ENCODE measurements at regions not wholly inside any gene's neighbourhood (a gene's known extent, or its start where the extent isn't known, plus 50 kb on each side); places are given as distances from the start of the nearest gene placed in this dataset.

DNA sequence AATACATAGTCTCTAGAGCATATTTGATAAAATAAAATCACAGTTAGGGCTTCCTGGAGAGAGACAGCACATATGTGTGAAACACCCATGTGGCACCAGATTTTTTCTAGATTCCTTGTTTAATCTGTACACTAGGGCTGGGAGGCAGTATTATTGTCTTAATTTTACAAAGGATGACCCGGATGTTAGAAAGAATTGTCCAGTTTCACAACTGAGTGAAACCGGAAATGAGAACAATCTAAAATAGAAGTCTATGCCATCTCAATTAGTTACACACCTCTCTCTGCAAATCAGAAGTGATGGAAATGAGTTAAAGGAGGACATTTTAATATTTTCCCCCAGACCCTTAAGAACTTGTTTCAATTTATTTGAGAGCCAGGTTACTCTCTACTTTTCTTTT is 463.7 kb upstream of the DSEL start:
- DNase-seq (ENCODE audit: low read depth, low spot score): no peak

DNA sequence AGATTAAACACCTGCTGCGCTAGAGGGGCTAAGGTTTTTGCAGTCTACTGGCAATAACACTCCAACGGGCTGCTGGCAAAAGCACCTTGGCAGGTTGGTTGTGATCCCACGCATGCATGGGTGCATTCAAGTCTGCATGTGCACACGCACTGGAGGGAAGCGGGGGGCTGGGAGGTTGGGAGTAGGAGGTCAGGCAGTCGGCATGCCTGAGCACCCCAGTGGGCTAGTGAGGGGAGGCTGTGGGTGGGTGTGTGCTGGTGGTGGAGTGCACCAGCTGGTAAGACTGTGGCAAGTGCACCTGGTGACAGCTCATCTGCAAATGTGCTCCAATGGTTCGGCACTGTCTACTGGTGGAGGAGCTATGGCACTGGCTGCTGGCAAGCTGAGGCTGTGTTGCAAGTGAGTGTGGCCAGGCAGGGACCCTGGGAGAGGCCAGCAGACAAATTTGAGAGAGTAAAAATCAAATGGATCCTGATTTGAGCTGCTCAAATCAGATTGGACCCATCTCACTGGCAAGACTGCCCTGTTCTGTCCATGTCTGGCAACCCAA is 460.6 kb upstream of the DSEL start:
- DNase-seq (ENCODE audit: low read depth, low spot score): no peak

DNA sequence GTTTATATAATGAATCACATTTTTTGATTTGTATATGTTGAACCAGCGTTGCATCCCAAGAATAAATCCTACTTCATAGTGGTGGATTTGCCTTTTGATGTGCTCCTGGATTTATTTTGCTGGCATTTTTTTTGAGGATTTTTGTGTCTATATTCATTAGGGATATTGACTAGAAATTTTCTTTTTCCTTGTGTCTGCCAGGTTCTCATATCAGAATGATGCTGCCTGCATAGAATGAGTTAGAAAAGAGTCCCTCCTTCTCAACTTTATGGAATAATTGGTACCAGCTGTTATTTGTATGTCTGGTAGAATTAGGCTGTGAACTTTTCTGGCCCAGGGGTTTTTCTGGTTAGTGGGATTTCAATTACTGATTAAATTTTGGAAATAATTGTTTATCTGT is 457.4 kb upstream of the DSEL start:
- no peak for DNase-seq (ENCODE audit: low read depth, low spot score)

DNA sequence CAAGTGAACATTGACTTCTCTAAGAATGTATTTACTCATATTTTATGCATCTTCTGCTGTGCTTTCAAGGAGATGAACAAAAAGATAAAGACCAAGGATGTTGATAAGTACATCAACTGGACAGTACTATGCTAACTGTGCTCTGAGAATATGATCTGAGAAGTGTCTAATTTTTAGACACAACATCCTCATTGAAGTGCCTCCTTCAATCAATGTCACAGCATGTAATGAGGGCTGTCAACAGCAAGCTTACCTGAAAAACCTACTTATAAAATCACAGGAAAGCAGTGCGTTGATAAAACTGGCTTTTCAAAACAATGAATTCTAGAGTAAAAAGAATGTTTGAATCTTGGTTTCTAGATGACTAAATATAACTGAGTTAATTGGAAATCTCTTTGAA is 452.9 kb upstream of the DSEL start:
- no peak for DNase-seq (ENCODE audit: low read depth, low spot score)

DNA sequence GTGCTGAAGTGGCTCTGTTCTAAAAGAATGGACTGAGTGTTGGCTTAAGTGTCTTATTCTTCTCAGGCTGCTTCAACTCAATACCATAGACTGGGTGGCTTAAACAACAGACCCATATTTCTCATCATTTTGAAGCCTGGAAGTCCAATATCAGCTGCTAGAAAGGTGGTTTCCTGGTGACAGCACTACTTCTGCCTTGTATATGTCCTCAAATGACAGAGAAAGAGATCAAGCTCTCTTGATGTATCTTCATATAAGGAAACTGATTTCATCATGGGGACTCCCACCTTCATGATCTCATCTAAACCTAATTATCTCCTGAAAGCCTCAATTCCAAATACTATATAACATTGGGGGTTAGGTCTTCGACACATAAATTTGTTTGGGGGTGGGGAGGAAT is 449.7 kb upstream of the DSEL start:
- no peak for DNase-seq (ENCODE audit: low read depth, low spot score)

DNA sequence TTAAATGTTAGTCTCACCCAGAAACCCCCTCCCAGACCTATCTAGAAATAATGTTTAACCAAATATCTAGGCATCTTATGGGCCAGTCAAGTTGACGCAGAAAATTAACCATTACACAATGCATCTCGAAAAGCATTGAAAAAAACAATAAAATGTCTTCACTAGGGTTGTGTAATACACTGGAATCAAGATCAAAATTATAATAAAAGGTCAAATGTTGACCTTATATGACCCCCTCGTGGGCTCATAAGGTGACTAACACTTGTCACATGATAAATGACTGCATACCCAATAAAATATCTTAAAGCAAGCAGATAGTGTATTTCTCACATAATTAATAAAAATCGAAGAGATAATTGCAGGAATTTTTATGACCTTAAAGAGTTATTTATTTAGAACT is 447.9 kb upstream of the DSEL start:
- DNase-seq (ENCODE audit: low read depth, low spot score): no peak

DNA sequence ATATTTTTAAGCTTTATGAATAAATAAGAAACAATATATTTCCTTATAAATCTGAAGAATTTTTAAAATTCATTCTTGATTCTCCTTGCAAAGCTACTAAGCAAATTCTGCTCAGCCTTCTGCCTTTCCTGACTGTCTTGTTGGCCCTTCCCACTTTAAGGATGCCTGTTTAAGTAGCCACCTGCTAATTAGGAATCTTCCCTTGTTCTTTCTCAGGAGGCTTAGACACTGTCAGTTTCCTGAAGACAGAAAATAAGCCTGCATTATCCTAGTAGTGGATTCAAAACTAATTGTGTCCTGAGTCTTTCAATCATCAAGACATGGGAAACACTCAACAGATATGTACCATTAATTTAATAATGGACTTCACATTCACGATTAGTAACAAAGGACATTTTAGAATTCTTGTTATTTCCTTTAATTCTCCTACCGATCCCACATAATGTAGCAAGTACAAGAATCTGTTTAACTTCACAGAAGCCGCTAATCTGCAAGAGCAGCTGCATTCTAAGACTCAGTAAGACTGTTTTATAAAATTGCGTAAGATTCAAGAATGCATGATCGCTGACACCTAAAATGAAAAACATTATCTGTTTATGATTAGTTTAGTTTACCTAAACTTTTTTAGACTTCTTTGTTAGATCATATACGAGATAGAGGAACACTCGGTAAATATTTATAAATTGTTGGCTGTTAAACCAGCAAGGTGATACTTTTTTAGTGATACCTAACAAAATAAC is 445.4 kb upstream of the DSEL start:
- DNase-seq (ENCODE audit: low read depth, low spot score): no peak

DNA sequence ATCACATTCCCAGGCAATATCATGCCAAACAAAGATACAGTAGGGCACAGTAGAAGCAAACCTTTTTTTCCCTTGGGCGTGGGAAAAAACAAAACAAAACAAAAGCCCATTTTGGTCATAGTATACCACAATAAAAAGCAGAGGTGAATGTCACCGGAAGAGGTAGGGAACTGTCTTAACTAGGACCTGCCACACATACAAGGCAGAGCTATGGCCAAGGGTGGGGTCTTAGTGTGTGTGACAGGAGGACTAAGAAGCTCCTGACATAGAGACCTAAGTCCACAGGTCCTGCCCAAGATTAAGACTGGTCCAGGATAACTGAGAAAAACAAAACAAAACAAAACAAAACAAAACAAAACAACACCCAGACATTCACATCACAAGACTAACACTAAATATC is 441.2 kb upstream of the DSEL start:
- no peak for DNase-seq (ENCODE audit: low read depth, low spot score)

DNA sequence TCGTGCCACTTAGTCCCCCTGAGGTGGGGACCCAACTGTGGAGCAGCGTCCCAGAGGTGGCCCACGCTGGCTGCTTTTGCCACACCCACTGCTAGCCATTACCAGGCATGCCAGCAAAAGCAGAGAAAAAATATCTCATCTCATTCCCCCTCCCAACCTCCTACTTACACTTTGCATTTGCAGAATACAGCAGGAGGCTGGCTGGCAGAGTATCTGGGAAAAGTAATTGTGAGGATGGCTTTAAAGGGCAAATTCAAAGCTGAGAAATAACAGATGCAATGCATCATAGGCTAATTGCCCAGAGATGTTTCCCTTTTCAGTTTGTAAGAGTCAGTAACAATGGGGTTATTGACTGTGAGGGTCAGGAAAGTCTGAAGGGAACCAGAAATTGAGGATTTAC is 438.1 kb upstream of the DSEL start:
- no peak for DNase-seq (ENCODE audit: low read depth, low spot score)

DNA sequence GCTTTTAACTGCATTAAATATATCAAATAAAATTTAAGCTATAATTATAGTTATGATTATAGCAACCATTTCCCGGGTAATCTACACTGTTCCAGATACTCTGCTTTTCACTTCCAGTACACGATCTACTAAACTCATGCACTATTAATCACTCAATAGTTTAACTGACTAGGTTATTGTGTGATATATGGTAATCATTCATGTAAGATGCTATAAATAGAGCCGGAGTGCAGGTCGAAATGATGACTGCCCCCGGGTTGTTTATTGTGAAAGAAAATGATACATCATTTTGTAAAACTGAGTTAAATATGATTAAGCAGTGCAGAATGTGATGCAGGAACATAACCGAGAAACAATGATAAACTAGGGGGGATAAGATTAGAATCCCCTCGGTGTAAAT is 434.6 kb upstream of the DSEL start:
- no peak for DNase-seq (ENCODE audit: low read depth, low spot score)

DNA sequence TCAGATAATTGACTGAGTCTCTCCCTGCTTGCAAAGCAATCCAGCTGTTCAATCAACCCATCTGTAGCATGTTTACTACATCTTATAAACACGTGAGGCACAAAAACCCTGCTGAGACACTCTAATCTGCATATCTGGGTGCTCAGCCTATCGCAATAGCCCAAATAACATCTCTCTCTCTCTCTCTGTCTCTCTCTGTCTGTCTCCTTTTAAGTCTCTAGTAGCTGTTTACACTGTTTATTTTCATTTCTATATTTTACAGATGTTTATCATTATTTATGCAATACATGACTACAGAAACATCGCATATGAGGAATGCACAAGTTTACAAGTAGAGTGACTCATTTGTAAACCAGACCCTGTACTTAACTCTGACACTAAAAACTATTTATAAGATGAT is 422.1 kb upstream of the DSEL start:
- no peak for DNase-seq (ENCODE audit: low read depth, low spot score)

DNA sequence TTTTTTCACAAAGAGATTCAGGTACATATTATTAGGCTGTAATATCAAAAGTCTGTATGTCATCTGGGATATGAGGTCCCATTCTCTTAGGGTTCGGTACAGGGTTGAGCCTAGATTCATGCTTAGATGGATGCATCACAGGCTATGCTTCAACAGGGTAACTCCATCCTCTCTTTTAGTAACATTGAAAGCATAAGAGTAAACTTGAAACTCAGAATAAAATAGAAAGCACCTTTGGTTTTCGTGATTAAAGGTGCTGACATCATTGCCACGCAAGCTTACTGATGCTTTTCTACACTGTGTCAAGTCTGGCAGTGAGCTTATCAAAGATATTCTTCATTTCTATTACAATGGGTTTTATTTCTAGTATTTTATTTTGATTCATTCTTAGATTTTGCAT is 419.1 kb upstream of the DSEL start:
- no peak for DNase-seq (ENCODE audit: low read depth, low spot score)

DNA sequence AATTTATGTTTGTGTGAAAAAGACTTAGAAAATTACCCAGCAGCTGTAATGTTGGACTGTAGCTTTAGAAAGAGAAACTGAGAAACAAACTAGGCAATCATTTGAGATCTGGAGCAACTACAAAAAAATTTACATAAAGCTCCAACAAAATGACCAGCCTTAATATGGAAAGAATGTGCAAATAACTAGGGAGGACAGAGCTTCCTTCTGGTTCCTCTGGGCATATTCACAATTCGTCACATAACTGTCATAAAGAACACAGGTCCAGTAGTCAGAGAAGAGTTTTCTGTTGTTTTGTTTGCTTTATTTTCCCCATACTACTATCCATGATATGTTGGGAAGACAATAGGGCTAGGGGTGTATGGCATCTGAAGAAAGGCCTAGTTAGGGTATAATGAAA is 416.8 kb upstream of the DSEL start:
- DNase-seq (ENCODE audit: low read depth, low spot score): no peak

DNA sequence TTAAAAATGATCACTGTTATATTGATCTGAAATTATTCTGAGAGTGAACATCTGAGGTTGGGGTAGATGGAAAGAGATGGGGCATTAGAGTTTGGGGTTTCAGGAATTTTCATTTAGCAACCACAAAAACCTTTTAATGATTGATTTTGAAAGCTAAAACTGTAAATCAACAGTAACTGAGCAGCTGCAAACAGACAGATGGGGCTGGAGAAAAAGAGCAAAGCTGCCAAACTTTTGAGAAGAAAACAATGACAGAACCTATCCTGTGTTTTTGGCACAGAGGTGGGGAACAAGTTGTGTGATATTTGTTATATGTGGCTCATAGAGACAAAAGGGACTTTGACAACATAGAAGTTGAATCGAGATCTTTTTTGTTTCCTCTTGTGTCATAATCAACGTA is 415.8 kb upstream of the DSEL start:
- DNase-seq (ENCODE audit: low read depth, low spot score): no peak

DNA sequence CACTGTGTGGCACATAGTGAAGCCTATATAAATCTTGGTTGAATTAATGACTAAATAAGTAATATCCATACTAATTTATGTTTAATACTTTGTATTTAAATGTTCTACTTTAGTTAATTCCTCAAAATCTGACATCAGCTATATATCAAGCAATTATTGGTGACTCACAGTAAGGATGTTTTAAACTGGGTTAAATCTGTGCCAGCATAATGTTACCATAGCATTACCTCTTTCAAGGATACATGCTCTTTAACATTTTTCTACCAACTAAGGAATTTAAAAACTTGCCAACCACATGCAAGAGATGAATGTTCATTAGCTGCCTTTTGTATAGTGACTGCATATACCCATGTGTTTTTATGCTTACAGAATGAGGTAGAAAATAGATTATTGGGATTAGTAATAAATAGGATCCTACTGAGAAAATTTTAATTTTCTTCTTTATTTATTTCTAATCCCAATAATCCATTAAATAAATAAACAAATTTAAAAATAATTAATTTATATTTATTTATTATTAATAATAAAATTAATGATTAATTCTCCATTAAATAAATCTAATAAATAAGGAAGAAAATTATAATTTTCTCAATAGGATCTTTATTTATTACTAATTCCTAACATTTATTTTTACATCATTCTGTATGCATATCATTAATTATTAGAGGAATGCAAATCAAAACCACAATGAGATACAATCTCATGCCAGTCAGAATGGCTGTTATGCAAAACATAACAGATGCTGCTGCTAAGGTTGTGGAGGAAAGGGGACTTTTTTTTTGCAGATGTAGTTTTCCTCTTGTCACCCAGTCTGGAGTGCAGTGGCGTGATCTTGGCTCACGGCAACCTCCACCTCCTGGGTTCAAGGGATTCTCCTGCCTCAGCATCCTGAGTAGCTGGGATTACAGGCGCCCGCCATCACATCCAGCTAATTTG is 410.7 kb upstream of the DSEL start:
- DNase-seq (ENCODE audit: low read depth, low spot score): no peak

DNA sequence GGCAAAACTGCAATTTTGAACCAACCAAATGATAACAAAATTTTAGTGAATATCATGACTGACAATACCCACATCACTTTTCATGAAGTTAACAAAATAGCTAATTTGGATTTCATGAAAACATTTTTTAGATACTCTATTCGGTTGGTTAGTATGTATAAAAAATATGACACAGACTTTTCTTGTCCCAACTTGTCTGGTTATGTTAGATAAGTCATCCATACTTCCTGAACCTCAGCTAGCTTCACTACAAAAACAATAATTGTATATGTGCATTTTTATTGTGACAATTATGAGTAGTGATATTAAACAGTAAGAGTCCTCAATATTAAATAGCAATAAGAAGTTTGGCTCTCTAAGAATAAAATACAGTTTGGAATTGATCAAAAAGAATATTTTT is 408.1 kb upstream of the DSEL start:
- DNase-seq (ENCODE audit: low read depth, low spot score): no peak

DNA sequence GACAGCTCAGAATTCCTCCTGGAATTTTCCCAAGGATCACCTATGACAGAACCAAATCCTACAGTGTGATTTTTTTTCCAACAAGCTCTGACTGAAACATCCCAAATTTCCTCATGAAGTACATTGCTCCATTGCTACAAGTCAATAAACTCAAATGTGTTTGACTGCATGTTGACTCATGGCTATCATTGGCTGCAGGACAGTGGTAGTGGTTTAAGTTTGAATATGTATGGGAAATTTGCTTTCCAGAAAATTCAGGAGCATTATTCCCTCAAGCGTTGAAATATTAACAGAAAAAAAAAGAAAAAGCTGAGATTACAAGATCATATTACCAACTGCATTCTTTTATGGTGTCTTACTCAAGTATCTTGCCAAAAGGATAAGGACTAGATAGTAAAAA is 402.8 kb upstream of the DSEL start:
- DNase-seq (ENCODE audit: low read depth, low spot score): no peak

DNA sequence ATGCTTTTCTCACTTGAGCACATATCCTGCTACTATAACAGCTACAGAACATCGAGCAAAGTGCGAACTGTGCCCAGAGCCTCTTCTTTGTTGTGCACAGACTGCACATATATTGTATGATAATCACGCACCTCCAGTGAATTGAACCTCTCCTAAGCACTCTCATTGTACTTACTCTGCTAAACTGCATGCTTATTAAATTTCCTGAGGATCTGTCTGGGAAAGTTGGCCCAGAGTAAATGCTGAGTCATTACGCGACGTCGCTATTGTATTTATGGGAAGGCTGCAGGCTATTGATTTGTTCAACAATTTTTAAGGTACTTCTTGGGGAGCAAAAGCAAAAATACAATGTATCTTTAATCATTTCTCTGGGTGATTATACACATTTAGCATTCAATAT is 399.6 kb upstream of the DSEL start:
- DNase-seq (ENCODE audit: low read depth, low spot score): no peak

DNA sequence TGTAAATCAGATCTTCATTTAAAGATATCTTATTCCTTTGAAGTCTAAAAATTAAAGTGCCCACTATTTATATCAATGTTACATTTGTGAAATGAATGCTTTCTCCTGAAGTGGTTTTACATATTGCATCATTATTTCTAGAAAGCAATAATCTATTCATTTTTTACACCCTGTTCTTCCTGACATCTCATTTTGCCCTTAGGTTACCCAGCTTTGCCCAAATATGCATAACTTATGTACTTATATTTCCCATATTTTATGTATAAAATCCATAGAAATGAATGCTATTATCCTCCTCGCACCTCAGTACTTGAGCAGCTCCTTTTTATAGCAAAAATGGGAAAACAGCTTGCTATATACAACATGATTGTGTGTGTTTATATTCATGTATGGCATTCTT is 396.5 kb upstream of the DSEL start:
- no peak for DNase-seq (ENCODE audit: low read depth, low spot score)

DNA sequence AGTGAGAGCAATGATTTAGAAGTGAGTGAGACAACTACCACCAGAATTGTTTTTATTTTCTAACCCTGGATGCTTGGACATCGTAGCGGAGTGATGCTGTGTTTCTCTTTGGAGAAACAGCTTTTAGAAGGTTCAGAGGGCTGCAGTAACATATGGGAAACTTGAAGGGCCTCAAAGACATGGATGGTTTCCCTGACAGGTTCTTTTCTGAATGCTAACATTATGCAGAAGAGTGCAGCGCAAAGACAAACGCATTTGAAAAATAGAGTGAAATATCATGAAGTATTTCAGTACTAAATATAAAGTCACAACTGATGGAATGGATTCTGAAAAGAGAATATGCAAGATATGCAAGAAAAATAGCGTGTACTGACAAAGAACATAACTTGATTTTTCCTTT is 385.1 kb upstream of the DSEL start:
- DNase-seq (ENCODE audit: low read depth, low spot score): no peak

DNA sequence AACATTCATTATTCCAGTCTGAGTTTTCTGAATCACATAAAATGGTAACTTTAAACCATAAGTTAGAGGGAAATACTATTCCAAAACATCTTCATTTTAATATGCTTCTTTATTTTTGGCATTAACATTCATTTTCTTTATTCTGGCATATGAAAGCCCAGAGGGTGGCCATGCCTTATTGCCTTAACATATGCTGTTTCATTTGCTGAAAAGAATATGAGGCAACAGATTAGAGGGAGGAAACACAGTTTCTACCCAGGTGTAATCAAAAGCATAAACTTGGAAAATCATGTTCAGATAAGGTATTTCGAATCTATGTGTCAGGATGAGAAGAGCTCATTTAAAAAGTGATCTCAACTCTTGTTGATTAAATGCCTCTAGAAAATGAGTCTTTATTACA is 379.9 kb upstream of the DSEL start:
- no peak for DNase-seq (ENCODE audit: low read depth, low spot score)

DNA sequence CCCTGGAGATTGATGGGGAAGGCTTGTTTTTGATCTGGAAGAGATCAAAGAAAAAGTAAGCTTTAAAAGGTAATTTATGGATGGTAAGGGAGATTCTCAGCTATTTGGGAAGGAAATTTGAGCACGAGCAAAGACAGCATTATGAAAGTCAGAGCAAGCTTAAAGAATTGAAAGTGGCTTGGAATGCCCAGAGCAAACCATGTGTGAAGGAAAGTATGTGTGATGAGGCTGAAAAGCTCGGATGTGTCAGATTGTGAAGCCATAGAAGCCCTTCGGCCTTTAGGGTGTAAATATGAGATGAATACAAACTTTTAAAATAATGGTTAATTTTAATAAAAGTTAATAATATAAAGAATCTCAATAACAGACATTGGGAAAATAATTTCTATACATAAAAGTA is 377.4 kb upstream of the DSEL start:
- no peak for DNase-seq (ENCODE audit: low read depth, low spot score)

DNA sequence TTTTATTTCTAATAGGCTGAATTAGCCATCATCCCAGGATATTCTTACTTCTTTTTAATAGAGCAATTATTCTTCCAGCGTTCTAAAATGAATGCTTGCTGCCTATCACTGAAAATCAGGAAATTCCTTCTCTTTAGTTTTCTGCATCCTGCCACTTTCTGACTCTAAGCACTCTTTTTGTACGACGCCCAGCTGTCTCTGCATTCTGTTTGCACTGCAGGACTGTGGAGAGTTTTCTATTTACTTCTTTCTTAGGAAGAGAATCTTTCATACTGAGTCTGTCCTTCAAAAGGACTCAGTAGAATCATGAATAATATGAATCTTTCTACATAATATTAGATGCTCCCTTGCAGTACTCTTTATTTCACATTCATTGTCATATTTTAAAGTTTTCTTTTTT is 360.4 kb upstream of the DSEL start:
- no peak for DNase-seq (ENCODE audit: low read depth, low spot score)

All from brain pericyte (primary cell).